HCT116 (cell line): ENCODE measurements at regions not wholly inside any gene's neighbourhood (a gene's known extent, or its start where the extent isn't known, plus 50 kb on each side); places are given as distances from the start of the nearest gene placed in this dataset.

Experiments used
- ATAC-seq: fragments of 200-7000 bp; cut with Tn5 transposase; 2 replicates; pipeline ENCODE4 v1.9.1; 2020; ENCODE audit warnings: mild to moderate bottlenecking, moderate library complexity
- BruUV-seq: library from RNA; stranded (reverse); fragments of 400-500 nt; replicated peaks from 2 replicates; lab custom pipeline; 2021; lab: Mats Ljungman, UMichigan
- CTCF ChIA-PET: fragments of 300-600 bp; sonication (Branson Sonifier 250); formaldehyde crosslinking; loops from one replicate; lab custom pipeline; 2021; ENCODE audit warnings: antibody characterized with exemption; lab: Charles Lee
- POLR2A ChIA-PET: fragments of 300-600, 350-600 bp; sonication (Branson Sonifier 250); formaldehyde crosslinking; loops from one replicate; lab custom pipeline; 2021; ENCODE audit warnings: antibody characterized with exemption; lab: Charles Lee
- RAD21 ChIA-PET, 2 experiments: fragments of 300-600 bp; sonication (Branson Sonifier 250); formaldehyde crosslinking; loops; one replicate each; lab custom pipeline; 2023; ENCODE audit warnings: low total read pairs in 2 of 2; ENCODE audit not compliant: uncharacterized antibody in 2 of 2, unreplicated experiment in 2 of 2, low non-redundant PET in 1 of 2; lab: Charles Lee
- DNase-seq: peaks from one replicate; pipeline ENCODE4 v3.0.0-alpha.2; 2010; ENCODE audit warnings: low read depth, low spot score
- H2AFZ ChIP-seq: fragments of 200-600 bp; shearing (Covaris generic), sonication (generic); 2 replicates; pipeline ENCODE4 v1.6.1; 2017; ENCODE audit warnings: low read depth, mixed run types, mixed read lengths, antibody characterized with exemption, low read length; ENCODE audit not compliant: poor library complexity, severe bottlenecking
- H3K27ac ChIP-seq: 2 replicates; pipeline ENCODE4 v1.5.1; 2012; ENCODE audit warnings: low read depth, low read length
- H3K27me3 ChIP-seq: fragments of 200-600 bp; sonication (generic); 2 replicates; pipeline ENCODE4 v1.6.1; 2016; ENCODE audit warnings: mixed run types, low read length, mixed read lengths; ENCODE audit not compliant: insufficient read depth
- H3K36me3 ChIP-seq, 2 experiments: fragments of 200-500 bp in 1 of 2; fragments of 200-600 bp in 1 of 2; sonication (Bioruptor generic) in 1 of 2; sonication (generic) in 1 of 2; 2 replicates each; pipeline versions ENCODE4 v1.5.1 to v1.6.1; 2014 to 2016; ENCODE audit warnings: low read length in 2 of 2, inconsistent platforms in 1 of 2, mixed read lengths in 1 of 2, mixed run types in 1 of 2; ENCODE audit not compliant: insufficient read depth in 2 of 2, control insufficient read depth in 1 of 2
- H3K4me1 ChIP-seq, 2 experiments: fragments of 200-600 bp in 1 of 2; sonication (generic) in 1 of 2; 2 replicates each; pipeline versions ENCODE4 v1.5.1 to v1.6.1; 2012 to 2017; ENCODE audit warnings: low read length in 2 of 2, inconsistent platforms in 1 of 2, mild to moderate bottlenecking in 1 of 2, mixed read lengths in 1 of 2, mixed run types in 1 of 2, moderate library complexity in 1 of 2; ENCODE audit not compliant: insufficient read depth in 2 of 2, control insufficient read depth in 1 of 2
- H3K4me2 ChIP-seq: fragments of 200-600 bp; sonication (generic); 2 replicates; pipeline ENCODE4 v1.6.1; 2017; ENCODE audit warnings: mixed run types, low read length, mixed read lengths
- H3K4me3 ChIP-seq, 2 experiments: fragments of 200-600 bp in 1 of 2; sonication (generic) in 1 of 2; replicated peaks in 1 of 2; 2 replicates each; pipeline ENCODE4 v1.5.1; 2011 to 2016; ENCODE audit warnings: low read length in 2 of 2, control low read depth in 1 of 2, low read depth in 1 of 2, mild to moderate bottlenecking in 1 of 2, mixed read lengths in 1 of 2, mixed run types in 1 of 2
- H3K79me2 ChIP-seq: fragments of 200-600 bp; sonication (generic); 2 replicates; pipeline ENCODE4 v1.6.1; 2017; ENCODE audit warnings: mild to moderate bottlenecking, mixed run types, low read length, moderate library complexity, mixed read lengths; ENCODE audit not compliant: insufficient read depth
- H3K9ac ChIP-seq: fragments of 200-600 bp; sonication (generic); 2 replicates; pipeline ENCODE4 v1.6.1; 2016; ENCODE audit warnings: low read length, mixed read lengths
- H3K9me2 ChIP-seq: fragments of 200-600 bp; sonication (generic), shearing (Covaris generic); 2 replicates; pipeline ENCODE4 v1.6.1; 2017; ENCODE audit warnings: mixed run types, mild to moderate bottlenecking, moderate library complexity; ENCODE audit not compliant: insufficient read depth
- H3K9me3 ChIP-seq, 2 experiments: fragments of 200-500 bp in 1 of 2; fragments of 200-600 bp in 1 of 2; sonication (Bioruptor generic) in 1 of 2; sonication (generic) in 1 of 2; 2 replicates each; pipeline ENCODE4 v1.6.1; 2014 to 2017; ENCODE audit warnings: low read length in 2 of 2, mixed read lengths in 2 of 2, inconsistent platforms in 1 of 2, low read depth in 1 of 2, mild to moderate bottlenecking in 1 of 2, mixed run types in 1 of 2, moderate library complexity in 1 of 2; ENCODE audit not compliant: control insufficient read depth in 1 of 2, insufficient read depth in 1 of 2
- H4K20me1 ChIP-seq: fragments of 200-600 bp; sonication (generic), shearing (Covaris generic); 2 replicates; pipeline ENCODE4 v1.6.1; 2017; ENCODE audit warnings: mixed run types, mild to moderate bottlenecking, moderate library complexity; ENCODE audit not compliant: insufficient read depth
- CBX3 ChIP-seq: IDR thresholded peaks from 2 replicates; pipeline ENCODE4 v1.6.1; 2012; ENCODE audit warnings: low read depth
- ELF1 ChIP-seq: IDR thresholded peaks from 2 replicates; pipeline ENCODE4 v1.6.1; 2012; ENCODE audit warnings: low read depth, borderline replicate concordance
- EZH2 ChIP-seq: fragments of 200-600 bp; sonication (generic); IDR thresholded peaks from 2 replicates; pipeline ENCODE4 v1.6.1; 2017; ENCODE audit warnings: antibody characterized with exemption, mixed run types
- EZH2phosphoT487 ChIP-seq: fragments of 200-600 bp; IDR thresholded peaks from 2 replicates; pipeline ENCODE4 v1.6.1; 2018; ENCODE audit warnings: antibody characterized with exemption, borderline replicate concordance
- FOSL1 ChIP-seq: IDR thresholded peaks from 2 replicates; pipeline ENCODE4 v1.6.1; 2012; ENCODE audit warnings: low read depth
- POLR2A ChIP-seq: IDR thresholded peaks from 2 replicates; pipeline ENCODE4 v1.7.0; 2011; ENCODE audit warnings: borderline replicate concordance; ENCODE audit not compliant: insufficient read depth, insufficient read length; ENCODE audit errors: extremely low read depth
- RAD21 ChIP-seq: IDR thresholded peaks from 2 replicates; pipeline ENCODE4 v1.6.1; 2012; ENCODE audit warnings: low read depth, mild to moderate bottlenecking
- SP1 ChIP-seq: IDR thresholded peaks from 2 replicates; pipeline ENCODE4 v1.6.1; 2012; ENCODE audit warnings: low read depth
- SRF ChIP-seq: IDR thresholded peaks from 2 replicates; pipeline ENCODE4 v1.6.1; 2012; ENCODE audit warnings: low read depth
- TCF7L2 ChIP-seq: IDR thresholded peaks from 2 replicates; pipeline ENCODE4 v1.7.0; 2011; ENCODE audit warnings: borderline replicate concordance, inconsistent platforms; ENCODE audit not compliant: insufficient read depth, insufficient read length; ENCODE audit errors: extremely low read depth
- YY1 ChIP-seq: IDR thresholded peaks from 2 replicates; pipeline ENCODE4 v1.6.1; 2011; ENCODE audit warnings: low read length, low read depth, moderate library complexity, mild to moderate bottlenecking; ENCODE audit not compliant: insufficient replicate concordance; ENCODE audit errors: extremely low read depth
- ZFX ChIP-seq: fragments of 450-650 bp; IDR thresholded peaks from 2 replicates; pipeline ENCODE4 v1.6.1; 2017
- ZNF274 ChIP-seq: fragments of 200-500 bp; sonication (Bioruptor generic); IDR thresholded peaks from 2 replicates; pipeline ENCODE4 v1.6.1; 2014; ENCODE audit warnings: mild to moderate bottlenecking, low read depth, low read length, inconsistent platforms
- intact Hi-C: fragments of 100-400 bp; cut with micrococcal nuclease; formaldehyde crosslinking; loops from 2 replicates; pipeline ENCODE4 v1.10.0; 2022
- TF ChIP-seq, protein P1 (sequence below): IDR thresholded peaks from 2 replicates; pipeline ENCODE4 v1.6.1; 2012
- TF ChIP-seq, protein P2 (sequence below): IDR thresholded peaks from 2 replicates; pipeline ENCODE4 v1.6.1; 2012
- TF ChIP-seq, protein P3 (sequence below): IDR thresholded peaks from 2 replicates; pipeline ENCODE4 v1.6.1; 2012; ENCODE audit warnings: low read depth

DNA sequence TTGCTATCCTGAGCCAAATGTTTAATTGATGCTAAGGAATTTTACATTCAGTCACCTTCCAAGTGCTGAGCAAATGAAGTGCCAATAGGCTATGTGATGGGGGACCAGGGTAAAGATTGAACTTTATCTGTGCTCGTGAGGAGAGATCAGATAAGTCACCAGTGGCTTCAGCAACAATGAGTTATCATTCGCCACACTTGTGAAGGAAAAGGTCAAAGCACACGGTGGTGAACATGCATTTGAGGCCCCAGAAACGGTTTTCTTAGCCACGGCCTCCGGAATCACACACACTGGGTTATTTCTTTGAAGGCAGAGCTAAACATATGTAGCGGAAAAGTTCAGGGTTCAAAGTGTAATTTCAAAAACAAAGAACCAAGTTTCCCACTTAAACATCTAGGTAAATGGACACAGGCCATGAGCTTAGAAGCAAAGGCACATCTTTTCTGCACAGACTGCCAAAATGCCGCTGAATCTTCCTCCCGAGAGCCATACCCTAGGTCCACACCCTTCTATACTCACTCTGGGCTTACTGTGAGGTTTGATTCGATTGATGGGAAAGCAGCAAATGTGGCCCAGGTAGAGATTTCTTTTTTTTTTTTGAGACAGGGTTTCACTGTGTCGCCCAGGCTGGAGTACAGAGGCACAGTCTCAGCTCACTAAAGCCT lies 268.5 kb downstream of the SHQ1 start (continued):
- no peak for TF ChIP-seq YY1
- no peak for TF ChIP-seq ZNF274
- TF ChIP-seq, protein P1, sequence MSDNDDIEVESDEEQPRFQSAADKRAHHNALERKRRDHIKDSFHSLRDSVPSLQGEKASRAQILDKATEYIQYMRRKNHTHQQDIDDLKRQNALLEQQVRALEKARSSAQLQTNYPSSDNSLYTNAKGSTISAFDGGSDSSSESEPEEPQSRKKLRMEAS, result no peak

DNA sequence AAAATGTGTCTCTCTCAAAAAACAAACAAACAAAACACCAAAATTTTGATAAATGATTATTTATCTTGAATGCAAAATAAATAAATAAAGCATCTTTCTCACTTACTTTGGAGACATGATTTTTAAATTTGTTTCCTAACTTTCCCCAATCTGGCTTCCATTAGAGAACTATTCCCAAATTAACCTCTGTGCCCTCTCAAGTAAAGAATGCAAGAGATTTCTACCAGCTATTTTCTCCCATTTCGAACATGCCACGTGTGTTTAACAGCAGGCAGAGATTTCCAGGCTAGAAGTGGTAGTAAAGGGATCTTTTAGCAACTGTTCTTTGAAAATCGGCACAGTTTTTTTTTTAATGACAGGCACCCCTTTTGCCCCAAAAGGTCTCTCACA lies 269.1 kb downstream of the SHQ1 start:
- BruUV-seq, result no TSS peak
- ChIA-PET CTCF (no interaction called here), POLR2A (no interaction called here)

More for the DNA sequence above, 269.1 kb downstream of the SHQ1 start:
- Histone ChIP-seq H2AFZ (no peak overlapping the region), H3K4me1 (no peaks in the 10 kb centered on the region), H3K27me3 (no peaks in the 10 kb centered on the region), H3K9ac (no peak overlapping the region), H3K9me2 (no peaks in the 10 kb centered on the region), H3K36me3 (no peaks in the 10 kb centered on the region), H3K4me2 (no peak overlapping the region), H4K20me1 (no peaks in the 10 kb centered on the region), H3K79me2 (no peaks in the 10 kb centered on the region), H3K9me3 (no peaks in the 10 kb centered on the region), H3K4me3 (no peak overlapping the region), H3K27ac (no peak overlapping the region)
- no peak for ATAC-seq
- RAD21 ChIA-PET, result no interaction called here
- no peak for DNase-seq
- intact Hi-C loops, result no loop called here
- TF ChIP-seq, protein P2, sequence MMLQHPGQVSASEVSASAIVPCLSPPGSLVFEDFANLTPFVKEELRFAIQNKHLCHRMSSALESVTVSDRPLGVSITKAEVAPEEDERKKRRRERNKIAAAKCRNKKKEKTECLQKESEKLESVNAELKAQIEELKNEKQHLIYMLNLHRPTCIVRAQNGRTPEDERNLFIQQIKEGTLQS, result no peak
- TF ChIP-seq POLR2A (no peak), SRF (no peak), SP1 (no peak), ZFX (no peak), TCF7L2 (no peak), EZH2phosphoT487 (no peak), RAD21 (no peak), YY1 (no peak), EZH2 (no peak), FOSL1 (no peak), ELF1 (no peak), CBX3 (no peak)
- TF ChIP-seq, protein P3, sequence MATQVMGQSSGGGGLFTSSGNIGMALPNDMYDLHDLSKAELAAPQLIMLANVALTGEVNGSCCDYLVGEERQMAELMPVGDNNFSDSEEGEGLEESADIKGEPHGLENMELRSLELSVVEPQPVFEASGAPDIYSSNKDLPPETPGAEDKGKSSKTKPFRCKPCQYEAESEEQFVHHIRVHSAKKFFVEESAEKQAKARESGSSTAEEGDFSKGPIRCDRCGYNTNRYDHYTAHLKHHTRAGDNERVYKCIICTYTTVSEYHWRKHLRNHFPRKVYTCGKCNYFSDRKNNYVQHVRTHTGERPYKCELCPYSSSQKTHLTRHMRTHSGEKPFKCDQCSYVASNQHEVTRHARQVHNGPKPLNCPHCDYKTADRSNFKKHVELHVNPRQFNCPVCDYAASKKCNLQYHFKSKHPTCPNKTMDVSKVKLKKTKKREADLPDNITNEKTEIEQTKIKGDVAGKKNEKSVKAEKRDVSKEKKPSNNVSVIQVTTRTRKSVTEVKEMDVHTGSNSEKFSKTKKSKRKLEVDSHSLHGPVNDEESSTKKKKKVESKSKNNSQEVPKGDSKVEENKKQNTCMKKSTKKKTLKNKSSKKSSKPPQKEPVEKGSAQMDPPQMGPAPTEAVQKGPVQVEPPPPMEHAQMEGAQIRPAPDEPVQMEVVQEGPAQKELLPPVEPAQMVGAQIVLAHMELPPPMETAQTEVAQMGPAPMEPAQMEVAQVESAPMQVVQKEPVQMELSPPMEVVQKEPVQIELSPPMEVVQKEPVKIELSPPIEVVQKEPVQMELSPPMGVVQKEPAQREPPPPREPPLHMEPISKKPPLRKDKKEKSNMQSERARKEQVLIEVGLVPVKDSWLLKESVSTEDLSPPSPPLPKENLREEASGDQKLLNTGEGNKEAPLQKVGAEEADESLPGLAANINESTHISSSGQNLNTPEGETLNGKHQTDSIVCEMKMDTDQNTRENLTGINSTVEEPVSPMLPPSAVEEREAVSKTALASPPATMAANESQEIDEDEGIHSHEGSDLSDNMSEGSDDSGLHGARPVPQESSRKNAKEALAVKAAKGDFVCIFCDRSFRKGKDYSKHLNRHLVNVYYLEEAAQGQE, result no peak
